ENCODE measurements at regions not wholly inside any gene's neighbourhood (a gene's known extent, or its start where the extent isn't known, plus 50 kb on each side); places are given as distances from the start of the nearest gene placed in this dataset.

GRCh38 chr14:35975814-35976213, 149.7 kb downstream of the BRMS1L start:
- Histone ChIP-seq H3K79me2 (ENCODE audit: control insufficient read depth, insufficient read depth, low read length) (no peaks in the 10 kb centered on the region), H3K4me1 (replicated peaks in 1 of 2; ENCODE audit: control insufficient read depth in 2 of 2, insufficient read depth in 2 of 2, low read length in 2 of 2) (no peaks in the 10 kb centered on the region), H3K27me3 (ENCODE audit: control insufficient read depth in 2 of 2, insufficient read depth in 2 of 2, low read length in 2 of 2) (no peaks in the 10 kb centered on the region), H2AFZ (ENCODE audit: low read depth, low read length) (no peak overlapping the region), H3K4me3 (no peak overlapping the region), H3K9ac (ENCODE audit: insufficient read depth in 1 of 2, low read depth in 2 of 2, low read length in 2 of 2) (no peak overlapping the region), H4K20me1 (replicated peaks; ENCODE audit: control insufficient read depth, insufficient read depth, low read length) (no peaks in the 10 kb centered on the region), H3K9me1 (ENCODE audit: control insufficient read depth, insufficient read depth, low read length) (no peaks in the 10 kb centered on the region), H3K36me3 (ENCODE audit: control insufficient read depth, insufficient read depth, low read length) (no peaks in the 10 kb centered on the region), H3K9me3 (replicated peaks; ENCODE audit: control insufficient read depth, insufficient read depth, low read depth, low read length) (no peaks in the 10 kb centered on the region; the same call in 1 of the 2 replicates), H3K27ac (ENCODE audit: extremely low read depth, low read depth, low read length) (no peak overlapping the region), H3K4me2 (ENCODE audit: insufficient read depth, low read length) (no peak overlapping the region)
- in situ Hi-C loops (cut with MboI): no loop called here
- 0% methylated on average over 3 of the region's 4 CpGs for WGBS (ENCODE audit: insufficient coverage, low coverage, missing lambda C conversion rate)
- DNase-seq (ENCODE audit: extremely low read depth in 1 of 4, low spot score in 3 of 4) (no peak), ATAC-seq (no peak), FAIRE-seq (no peak)
- ChIA-PET POLR2A (no interaction called here), CTCF (ENCODE audit: low intra/inter-chr PET ratio) (no interaction called here)
- intact Hi-C loops (cut with micrococcal nuclease): no loop called here
- no TSS peak for BruUV-seq (replicated peaks)
- TF ChIP-seq ZNF184 (CRISPR knock-in tag; IDR thresholded peaks at IDR 0.05) (peak; percentile 62; the same call in 1 of the 2 replicates), RBM25 (IDR thresholded peaks at IDR 0.05; ENCODE audit: low read depth, low read length, severe bottlenecking) (peak; percentile 6), KLF16 (IDR thresholded peaks at IDR 0.05) (no peak)

GRCh38 chr14:35973770-35974169, 147.6 kb downstream of the BRMS1L start:
- Histone ChIP-seq H3K4me3 (no peak overlapping the region), H3K9me1 (ENCODE audit: control insufficient read depth, insufficient read depth, low read length) (no peaks in the 10 kb centered on the region), H3K36me3 (ENCODE audit: control insufficient read depth, insufficient read depth, low read length) (no peaks in the 10 kb centered on the region), H2AFZ (ENCODE audit: low read depth, low read length) (no peak overlapping the region), H3K4me2 (ENCODE audit: insufficient read depth, low read length) (no peak overlapping the region), H3K4me1 (replicated peaks in 1 of 2; ENCODE audit: control insufficient read depth in 2 of 2, insufficient read depth in 2 of 2, low read length in 2 of 2) (no peaks in the 10 kb centered on the region), H4K20me1 (replicated peaks; ENCODE audit: control insufficient read depth, insufficient read depth, low read length) (no peaks in the 10 kb centered on the region), H3K9ac (ENCODE audit: insufficient read depth in 1 of 2, low read depth in 2 of 2, low read length in 2 of 2) (no peak overlapping the region), H3K27me3 (ENCODE audit: control insufficient read depth in 2 of 2, insufficient read depth in 2 of 2, low read length in 2 of 2) (no peaks in the 10 kb centered on the region), H3K9me3 (replicated peaks; ENCODE audit: control insufficient read depth, insufficient read depth, low read depth, low read length) (no peaks in the 10 kb centered on the region; the same call in 1 of the 2 replicates), H3K27ac (ENCODE audit: extremely low read depth, low read depth, low read length) (no peak overlapping the region), H3K79me2 (ENCODE audit: control insufficient read depth, insufficient read depth, low read length) (no peaks in the 10 kb centered on the region)
- ATAC-seq: no peak
- POLR2A ChIA-PET: no interaction called here
- FAIRE-seq: no peak
- CTCF ChIA-PET (ENCODE audit: low intra/inter-chr PET ratio): no interaction called here
- no peak for DNase-seq (ENCODE audit: extremely low read depth in 1 of 4, low spot score in 3 of 4)
- in situ Hi-C loops (cut with MboI) (no loop called here), intact Hi-C loops (cut with micrococcal nuclease) (no loop called here)
- WGBS (ENCODE audit: insufficient coverage, low coverage, missing lambda C conversion rate): 0% methylated on average over 1 of the region's 1 CpG
- no TSS peak for BruUV-seq (replicated peaks)
- TF ChIP-seq ILK (tag; IDR thresholded peaks at IDR 0.05; ENCODE audit: borderline replicate concordance, low read depth): no peak
- TF ChIP-seq POLR2AphosphoS2 (IDR thresholded peaks at IDR 0.05; ENCODE audit: low read length): no peak
- TF ChIP-seq TCF7 (IDR thresholded peaks at IDR 0.05; ENCODE audit: borderline replicate concordance): no peak
- no peak for TF ChIP-seq SPI1 (IDR thresholded peaks at IDR 0.05; ENCODE audit: borderline replicate concordance, low read depth, low read length)
- TF ChIP-seq ZNF584 (CRISPR knock-in tag; IDR thresholded peaks at IDR 0.05; ENCODE audit: low read depth): no peak
- TF ChIP-seq TARDBP (IDR thresholded peaks at IDR 0.05): no peak
- TF ChIP-seq, protein P1, sequence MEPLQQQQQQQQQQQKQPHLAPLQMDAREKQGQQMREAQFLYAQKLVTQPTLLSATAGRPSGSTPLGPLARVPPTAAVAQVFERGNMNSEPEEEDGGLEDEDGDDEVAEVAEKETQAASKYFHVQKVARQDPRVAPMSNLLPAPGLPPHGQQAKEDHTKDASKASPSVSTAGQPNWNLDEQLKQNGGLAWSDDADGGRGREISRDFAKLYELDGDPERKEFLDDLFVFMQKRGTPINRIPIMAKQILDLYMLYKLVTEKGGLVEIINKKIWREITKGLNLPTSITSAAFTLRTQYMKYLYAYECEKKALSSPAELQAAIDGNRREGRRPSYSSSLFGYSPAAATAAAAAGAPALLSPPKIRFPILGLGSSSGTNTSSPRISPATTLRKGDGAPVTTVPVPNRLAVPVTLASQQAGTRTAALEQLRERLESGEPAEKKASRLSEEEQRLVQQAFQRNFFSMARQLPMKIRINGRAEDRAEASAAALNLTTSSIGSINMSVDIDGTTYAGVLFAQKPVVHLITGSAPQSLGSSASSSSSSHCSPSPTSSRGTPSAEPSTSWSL (CRISPR knock-in tag; IDR thresholded peaks at IDR 0.05; ENCODE audit: borderline replicate concordance): no peak
- TF ChIP-seq TFE3 (CRISPR knock-in tag; IDR thresholded peaks at IDR 0.05): no peak
- no peak for TF ChIP-seq ZFP36 (IDR thresholded peaks at IDR 0.05; ENCODE audit: low read depth, low read length, partially characterized antibody)
- TF ChIP-seq PURB (CRISPR knock-in tag; IDR thresholded peaks at IDR 0.05; ENCODE audit: low read depth): no peak
- no peak for TF ChIP-seq MTA3 (IDR thresholded peaks at IDR 0.05; ENCODE audit: borderline replicate concordance)

Measured in K562 (cell line).